ENCODE measurements at regions not wholly inside any gene's neighbourhood (a gene's known extent, or its start where the extent isn't known, plus 50 kb on each side); places are given as distances from the start of the nearest gene placed in this dataset.
"Not testable (repeated sequence)": the region's sequence is repeated elsewhere in the genome, so short reads cannot be mapped to it uniquely, and the experiment has no call there.

DNA sequence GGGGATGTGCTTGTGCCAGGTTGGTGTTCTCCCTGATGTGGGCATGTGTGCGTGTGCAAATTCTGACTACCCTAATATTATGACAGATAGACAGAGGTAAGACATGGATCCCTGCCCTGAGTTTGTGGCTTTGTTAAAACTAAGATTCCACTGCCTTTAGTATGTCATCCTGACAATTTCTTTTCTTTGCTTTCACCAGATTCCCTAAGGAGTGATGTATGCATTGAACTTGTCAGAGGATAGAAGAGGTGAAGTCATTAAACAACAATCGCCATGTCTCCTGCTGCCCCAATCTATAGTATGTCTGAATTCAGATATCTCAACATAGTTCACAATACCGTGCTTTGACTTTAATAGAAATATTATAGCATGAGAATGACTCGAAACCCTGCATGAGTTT lies 137.1 kb upstream of the ELAC2 start:
- TF ChIP-seq, protein P1, sequence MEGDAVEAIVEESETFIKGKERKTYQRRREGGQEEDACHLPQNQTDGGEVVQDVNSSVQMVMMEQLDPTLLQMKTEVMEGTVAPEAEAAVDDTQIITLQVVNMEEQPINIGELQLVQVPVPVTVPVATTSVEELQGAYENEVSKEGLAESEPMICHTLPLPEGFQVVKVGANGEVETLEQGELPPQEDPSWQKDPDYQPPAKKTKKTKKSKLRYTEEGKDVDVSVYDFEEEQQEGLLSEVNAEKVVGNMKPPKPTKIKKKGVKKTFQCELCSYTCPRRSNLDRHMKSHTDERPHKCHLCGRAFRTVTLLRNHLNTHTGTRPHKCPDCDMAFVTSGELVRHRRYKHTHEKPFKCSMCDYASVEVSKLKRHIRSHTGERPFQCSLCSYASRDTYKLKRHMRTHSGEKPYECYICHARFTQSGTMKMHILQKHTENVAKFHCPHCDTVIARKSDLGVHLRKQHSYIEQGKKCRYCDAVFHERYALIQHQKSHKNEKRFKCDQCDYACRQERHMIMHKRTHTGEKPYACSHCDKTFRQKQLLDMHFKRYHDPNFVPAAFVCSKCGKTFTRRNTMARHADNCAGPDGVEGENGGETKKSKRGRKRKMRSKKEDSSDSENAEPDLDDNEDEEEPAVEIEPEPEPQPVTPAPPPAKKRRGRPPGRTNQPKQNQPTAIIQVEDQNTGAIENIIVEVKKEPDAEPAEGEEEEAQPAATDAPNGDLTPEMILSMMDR (IDR thresholded peaks at IDR 0.05; ENCODE audit: low read depth, low read length), result no peak
- H3K4me3 ChIP-seq (ENCODE audit: low read depth, low read length), result no peak overlapping the region

DNA sequence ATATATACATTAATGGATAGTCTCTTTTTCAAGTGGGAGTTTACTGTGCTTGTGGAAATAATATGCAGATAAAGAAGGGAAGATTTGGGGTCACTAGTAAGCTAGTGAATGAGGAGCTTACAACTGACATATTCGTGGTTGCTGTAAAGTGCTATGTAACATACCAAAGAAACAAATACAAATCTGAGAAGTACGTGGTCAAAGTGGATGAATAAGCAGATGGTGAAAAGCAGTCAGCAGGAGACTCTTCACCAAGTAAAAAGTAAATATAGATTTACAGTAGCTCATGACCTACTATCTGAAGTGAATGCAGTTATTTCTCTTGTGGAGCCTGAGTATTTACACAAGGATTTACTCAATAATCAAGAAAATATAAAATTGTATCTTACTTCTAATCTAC lies 136.6 kb upstream of the ELAC2 start:
- H3K4me3 ChIP-seq (ENCODE audit: low read depth, low read length), result no peak overlapping the region
- TF ChIP-seq, protein P1 (IDR thresholded peaks at IDR 0.05; ENCODE audit: low read depth, low read length), result no peak

DNA sequence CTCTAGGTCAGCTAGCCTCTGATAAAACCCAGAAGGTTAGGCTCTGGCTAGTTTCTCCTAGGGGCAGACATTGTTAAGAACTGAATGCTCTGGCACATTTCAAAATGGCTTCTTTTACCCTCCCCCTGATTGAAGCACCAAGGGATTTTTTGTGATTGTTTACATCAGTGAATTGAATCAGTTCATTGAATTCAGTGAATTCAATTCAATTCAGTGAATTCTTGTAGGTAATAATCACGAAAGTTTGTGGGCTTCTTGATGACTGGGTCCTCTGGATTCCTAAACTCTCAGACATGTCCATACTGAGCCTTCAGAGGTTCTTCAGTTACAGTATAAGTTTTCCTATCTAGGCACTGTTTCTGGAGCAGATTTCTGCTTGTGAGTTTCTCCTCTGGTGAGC lies 135.2 kb upstream of the ELAC2 start:
- TF ChIP-seq, protein P1 (IDR thresholded peaks at IDR 0.05; ENCODE audit: low read depth, low read length), result no peak
- no peak overlapping the region for H3K4me3 ChIP-seq (ENCODE audit: low read depth, low read length)

DNA sequence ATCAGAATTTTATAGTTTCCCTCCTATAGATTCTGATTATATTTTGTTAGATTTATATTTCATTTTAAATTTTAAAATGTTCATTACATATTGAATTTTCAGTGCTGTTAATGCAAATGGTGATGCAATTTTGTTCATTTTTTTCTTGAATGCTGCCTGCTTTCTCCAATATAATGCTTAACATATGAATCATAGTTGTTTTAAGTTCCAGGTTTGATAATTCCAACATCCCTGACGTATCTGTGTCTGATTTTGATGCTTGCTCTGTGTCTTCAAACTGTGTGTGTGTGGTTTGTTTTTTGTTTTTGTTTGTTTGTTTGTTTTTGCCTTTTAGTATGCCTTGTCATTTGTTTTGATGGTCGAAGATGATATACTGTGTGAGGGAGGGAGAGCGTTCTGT lies 134.7 kb upstream of the ELAC2 start:
- TF ChIP-seq, protein P1 (IDR thresholded peaks at IDR 0.05; ENCODE audit: low read depth, low read length), result no peak
- no peak overlapping the region for H3K4me3 ChIP-seq (ENCODE audit: low read depth, low read length)

DNA sequence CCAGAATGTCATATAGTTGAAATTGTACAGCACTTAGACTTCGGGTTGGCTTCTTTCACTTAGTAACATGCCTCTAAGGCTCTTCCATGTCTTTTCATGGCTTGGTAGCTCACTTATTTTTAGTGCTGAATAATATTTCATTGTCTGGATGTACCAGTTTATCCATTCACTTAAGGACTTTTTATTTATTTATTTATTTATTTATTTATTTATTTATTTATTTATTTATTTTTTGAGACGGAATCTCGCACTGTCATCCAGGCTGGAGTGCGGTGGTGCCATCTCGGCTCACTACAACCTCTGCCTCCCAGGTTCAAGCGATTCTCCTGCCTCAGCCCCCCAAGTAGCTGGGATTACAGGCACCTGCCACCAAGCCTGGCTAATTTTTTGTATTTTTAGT lies 132.9 kb upstream of the ELAC2 start:
- H3K4me3 ChIP-seq (ENCODE audit: low read depth, low read length), result not testable (repeated sequence)

DNA sequence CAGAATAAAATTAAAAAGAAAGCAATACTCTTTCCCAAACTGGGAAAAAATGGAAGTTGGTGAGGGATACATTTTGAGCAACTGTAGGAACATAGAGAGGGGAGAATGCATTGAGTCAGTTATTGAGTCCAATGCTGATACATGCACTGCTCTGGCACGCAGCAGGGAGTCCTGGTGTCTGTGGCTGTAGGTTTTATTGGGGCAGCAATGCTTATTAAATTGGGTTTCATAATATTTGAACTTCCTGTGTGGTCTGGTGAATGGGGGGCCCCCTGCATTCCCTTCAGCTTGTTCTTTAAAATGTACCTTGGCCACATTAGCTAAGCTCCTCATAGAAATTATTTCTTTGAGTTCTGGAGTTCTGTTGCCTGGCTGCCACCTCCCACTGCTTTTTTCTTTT lies 125.2 kb upstream of the ELAC2 start:
- no peak overlapping the region for H3K4me3 ChIP-seq (ENCODE audit: low read depth, low read length)
- TF ChIP-seq, protein P1 (IDR thresholded peaks at IDR 0.05; ENCODE audit: low read depth, low read length), result no peak

DNA sequence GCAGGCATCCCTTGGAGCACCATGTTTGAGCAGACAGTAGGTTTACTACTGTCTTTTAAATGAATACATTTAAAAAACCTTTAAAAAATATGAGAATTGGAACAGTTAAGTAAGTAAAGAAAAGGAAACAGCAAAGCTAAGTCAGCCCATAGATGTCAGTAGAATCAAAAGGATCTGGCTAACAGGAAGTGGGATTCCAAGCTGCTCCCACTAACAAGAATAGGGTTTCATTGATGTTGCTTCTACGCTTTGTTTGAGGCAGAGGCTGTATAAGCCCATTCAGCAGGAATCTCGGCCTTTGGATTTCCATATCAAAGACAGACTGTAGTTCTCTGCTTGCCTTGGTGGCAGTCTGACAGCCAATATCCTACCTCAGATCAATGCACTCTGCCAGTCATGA lies 122.9 kb upstream of the ELAC2 start:
- H3K4me3 ChIP-seq (ENCODE audit: low read depth, low read length), result no peak overlapping the region
- TF ChIP-seq, protein P1 (IDR thresholded peaks at IDR 0.05; ENCODE audit: low read depth, low read length), result 0 out of 2 replicates have a peak, but pooled peaks have one; percentile 3

DNA sequence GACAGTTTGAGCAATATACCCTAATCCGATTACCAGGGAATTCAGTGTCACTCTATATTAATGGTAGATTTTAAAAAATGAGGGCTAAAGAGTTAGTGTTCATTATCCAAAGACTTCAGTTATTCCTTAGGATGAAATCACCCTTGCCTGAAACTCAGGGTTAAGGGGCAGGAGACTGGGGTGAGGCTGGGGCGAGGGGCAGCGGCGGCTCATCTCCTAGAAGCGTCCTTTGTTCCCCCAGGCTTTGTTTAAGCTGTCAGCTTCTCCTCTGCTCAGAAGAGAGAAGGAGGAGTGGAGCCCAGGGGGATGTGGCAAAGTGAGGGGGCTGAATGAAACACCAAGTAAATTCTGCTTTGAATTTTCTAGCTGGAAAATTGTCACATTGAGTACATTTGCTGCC lies 117.7 kb upstream of the ELAC2 start:
- TF ChIP-seq, protein P1 (IDR thresholded peaks at IDR 0.05; ENCODE audit: low read depth, low read length), result no peak
- no peak overlapping the region for H3K4me3 ChIP-seq (ENCODE audit: low read depth, low read length)

Data from WI38 (cell line).